ENCODE measurements at regions not wholly inside any gene's neighbourhood (a gene's known extent, or its start where the extent isn't known, plus 50 kb on each side); places are given as distances from the start of the nearest gene placed in this dataset.

DNA sequence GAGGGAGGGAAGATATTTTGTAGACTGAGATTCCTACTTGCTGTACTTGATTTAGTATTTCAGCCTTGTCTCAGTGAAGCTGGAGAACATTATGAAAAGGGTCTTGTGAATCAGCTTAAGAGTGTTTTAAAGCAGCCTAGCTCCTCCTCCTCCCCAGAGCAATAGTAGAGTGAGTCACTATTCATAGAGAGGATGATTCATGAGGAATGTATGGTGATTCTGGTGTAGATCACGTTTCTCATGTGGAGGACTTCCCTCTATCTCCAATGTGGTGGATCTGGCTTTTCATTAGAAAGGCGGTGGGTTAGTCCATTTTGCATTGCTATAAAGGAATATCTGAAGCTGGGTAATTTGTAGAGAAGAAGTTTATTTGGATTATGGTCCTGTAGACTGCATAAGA is 340.1 kb upstream of the CHRM2 start:
- TF ChIP-seq CTCF (IDR thresholded peaks at IDR 0.05; ENCODE audit: low read length) = no peak
- TF ChIP-seq EZH2 (IDR thresholded peaks at IDR 0.05; ENCODE audit: borderline replicate concordance, low read length) = no peak

Measured in OCI-LY1 (cell line).